GM04504 (cell line): ENCODE measurements at regions not wholly inside any gene's neighbourhood (a gene's known extent, or its start where the extent isn't known, plus 50 kb on each side); places are given as distances from the start of the nearest gene placed in this dataset.
A peak's percentile ranks its signal among the peaks of the same experiment; 100 is the strongest.
"Not testable (repeated sequence)": the region's sequence is repeated elsewhere in the genome, so short reads cannot be mapped to it uniquely, and the experiment has no call there.

ENCODE experiments used
- DNase-seq: peaks from one replicate; pipeline ENCODE4 v3.0.0-alpha.2; 2012; ENCODE audit warnings: low read depth

DNA sequence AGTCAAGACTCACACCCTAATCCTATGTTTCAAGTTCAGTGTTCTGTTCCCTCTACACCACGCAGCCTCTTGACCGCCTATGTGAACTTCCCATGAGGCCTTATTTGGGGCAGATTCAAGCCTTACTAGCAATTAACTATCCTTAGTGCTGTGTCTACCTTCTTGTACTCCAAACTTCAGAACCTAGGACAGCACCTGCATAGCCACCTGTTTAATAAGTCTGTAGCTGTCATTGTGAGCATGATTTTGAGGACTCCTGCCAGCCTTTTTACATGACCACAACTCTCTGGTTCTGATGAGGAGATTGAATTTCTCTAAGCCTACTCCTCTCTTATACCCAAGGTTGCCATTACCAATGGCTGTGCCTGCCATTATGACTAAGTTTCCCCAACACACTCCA lies 50.8 kb upstream of the PCSK1 start:
- DNase-seq: no peak

DNA sequence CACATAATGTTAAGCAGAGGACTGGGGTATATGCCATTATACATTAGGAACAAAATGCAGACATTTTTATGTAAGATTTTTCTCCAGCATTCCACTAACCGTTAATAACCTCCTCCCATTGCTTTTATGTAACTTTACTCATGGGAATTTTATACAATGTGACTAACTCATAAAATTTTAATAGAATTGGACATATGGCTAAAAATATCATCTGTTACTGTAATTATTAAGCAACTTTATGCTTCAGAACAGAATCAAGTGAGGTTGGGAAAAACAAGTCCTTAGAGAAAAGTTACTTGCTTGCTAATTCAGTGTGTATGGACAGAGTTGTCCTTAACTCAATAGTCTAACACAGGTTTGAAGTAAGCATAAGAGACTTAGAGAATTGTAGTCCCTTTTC lies 54.8 kb upstream of the PCSK1 start:
- DNase-seq: no peak

DNA sequence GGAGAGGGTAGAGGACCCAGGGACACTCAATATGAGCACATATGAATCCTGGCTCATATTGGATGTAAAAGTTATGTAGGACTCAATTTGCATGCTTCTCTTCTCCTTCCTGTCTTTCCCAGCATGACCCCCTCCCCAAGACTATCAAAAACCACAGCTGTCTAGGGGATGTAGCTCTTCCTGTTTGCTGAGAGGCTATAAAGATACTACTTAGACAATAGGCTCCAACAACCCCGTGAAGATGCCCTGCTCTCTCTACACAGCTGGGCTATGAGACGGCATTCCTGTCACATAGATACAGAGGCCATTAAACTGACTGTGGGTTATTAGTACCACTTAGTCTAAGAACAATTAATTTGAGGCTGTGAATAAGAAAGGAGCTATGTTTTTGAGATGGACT lies 56.5 kb upstream of the PCSK1 start:
- no peak for DNase-seq

DNA sequence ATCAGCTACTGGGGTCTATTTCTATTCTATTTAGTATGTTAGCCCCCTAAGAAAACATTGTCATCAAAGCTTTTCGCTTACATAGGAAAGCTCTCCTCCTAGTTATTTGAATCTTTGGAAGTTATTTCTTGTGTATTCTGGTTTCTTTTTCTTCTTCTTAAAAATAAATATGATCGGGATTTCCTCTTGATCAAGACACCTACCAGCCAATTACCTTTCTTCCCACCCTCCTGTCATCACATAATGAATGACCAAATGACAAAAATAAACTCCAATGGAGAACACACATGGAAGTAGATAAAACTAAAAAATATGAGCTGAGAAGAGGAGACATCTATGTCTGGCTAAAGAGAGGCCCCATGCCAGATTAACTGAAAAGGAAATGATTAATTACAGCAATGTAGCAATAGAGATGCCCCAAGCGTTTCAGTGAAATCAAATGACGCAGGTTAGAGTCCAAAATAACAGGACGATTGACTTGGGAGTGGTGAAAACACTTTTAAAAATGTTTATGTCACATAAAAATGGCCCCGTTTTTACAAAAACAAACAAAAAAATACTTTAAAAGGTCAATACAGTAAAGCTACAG lies 59.5 kb upstream of the PCSK1 start:
- no peak for DNase-seq

DNA sequence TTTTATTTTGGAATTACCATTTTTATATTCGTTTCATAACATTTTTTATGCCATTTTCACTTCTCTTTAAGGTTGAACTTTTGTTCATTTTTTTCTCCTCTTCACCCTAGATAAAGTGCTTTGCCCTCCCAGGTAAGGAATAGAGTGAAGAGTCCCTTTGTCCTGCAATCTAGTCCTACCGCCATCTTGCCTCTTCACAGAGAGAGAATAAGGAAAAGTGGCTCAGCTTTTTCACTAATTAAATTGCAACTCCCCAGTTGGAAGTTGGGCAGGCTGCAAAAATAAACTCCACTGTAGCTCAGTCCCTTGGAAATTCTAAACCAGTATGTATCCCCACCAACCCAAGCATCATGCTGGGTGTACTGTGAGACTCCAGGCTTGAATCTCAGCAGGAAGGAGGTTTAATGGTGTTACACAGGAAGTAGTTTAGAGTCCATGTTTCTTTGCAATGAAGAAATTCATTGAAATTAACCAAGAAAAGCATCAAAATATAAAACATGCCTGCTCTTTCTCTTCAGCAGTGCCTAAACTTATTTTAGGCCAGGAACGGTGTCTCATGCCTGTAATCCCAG lies 60.3 kb upstream of the PCSK1 start:
- no peak for DNase-seq

DNA sequence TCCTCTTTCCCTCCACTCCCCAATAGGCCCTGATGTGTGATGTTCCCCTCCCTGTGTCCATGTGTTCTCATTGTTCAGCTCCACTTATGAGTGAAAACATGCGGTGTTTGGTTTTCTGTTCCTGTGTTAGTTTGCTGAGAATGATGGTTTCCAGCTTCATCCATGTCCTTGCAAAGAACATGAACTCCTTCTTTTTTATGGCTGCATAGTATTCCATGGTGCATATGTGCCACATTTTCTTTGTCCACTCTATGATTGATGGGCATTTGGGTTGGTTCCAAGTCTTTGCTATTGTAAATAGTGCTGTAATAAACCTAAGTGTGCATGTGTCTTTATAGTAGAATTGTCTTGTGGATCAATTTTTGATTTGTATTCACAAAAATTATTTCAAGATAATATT lies 62.4 kb upstream of the PCSK1 start:
- not testable (repeated sequence) for DNase-seq

DNA sequence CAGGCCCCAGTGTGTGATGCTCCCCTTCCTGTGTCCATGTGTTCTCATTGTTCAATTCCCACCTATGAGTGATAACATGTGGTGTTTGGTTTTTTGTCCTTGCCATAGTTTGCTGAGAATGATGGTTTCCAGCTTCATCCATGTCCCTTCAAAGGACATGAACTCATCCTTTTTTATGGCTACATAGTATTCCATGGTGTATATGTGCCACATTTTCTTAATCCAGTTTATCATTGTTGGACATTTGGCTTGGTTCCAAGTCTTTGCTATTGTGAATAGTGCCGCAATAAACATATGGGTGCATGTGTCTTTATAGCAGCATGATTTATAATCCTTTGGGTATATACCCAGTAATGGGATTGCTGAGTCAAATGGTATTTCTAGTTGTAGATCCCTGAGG lies 64.0 kb upstream of the PCSK1 start:
- not testable (repeated sequence) for DNase-seq

DNA sequence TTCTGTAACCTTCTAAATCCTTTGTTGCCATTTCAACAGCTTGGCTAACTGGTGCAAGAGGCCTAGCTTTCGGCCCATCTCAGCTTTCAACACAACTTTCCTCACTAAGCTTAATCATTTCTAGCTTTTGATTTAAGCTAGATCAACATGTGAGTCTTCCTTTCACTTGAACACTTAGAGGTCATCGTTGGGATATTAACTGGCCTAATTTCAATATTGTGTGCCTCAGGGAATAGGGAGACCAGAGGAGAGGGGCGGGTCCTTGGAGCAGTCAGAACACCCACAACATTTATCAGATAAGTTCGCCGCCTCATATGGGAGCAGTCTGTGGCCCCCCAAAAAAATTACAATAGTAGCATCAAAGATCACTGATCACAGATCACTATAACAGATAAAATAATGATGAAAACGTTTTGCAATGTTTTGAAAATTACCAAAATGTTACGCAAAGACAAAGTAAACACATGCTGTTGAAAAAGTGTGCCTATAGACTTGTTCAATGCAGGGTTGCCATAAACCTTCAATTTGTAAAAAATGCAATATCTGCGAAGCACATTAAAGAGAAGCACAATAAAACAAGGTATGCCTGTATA lies 66.8 kb upstream of the PCSK1 start:
- DNase-seq: no peak

DNA sequence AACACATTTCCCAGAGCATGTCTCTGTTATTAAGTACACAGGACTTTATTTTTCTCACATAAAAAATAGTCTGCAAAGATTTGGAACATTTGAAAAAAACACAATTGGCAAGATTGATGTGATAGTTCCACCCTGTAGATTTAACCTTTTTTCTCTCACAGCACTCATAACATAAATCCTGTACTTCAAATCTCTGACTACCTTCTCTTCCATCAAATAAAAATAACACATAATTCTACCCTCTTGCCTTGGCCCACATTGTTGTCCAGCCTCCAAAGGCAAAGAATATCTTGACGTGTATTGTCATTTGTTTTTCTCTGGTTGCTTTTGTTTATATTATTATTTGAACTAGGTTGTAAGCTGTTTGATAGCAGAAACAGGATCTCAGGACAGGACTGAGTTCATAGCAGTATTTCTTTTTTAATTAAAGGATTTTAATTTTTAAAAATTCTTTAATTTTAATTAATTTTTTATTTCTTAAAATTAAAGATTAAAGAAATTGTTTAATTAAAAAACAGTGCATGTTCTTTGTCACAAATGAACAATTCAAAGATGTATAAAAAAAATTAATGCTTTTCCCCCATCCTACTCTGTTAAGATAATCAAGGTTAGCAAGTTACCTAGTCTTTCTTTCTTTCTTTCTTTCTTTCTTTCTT lies 69.1 kb upstream of the PCSK1 start:
- DNase-seq: no peak

DNA sequence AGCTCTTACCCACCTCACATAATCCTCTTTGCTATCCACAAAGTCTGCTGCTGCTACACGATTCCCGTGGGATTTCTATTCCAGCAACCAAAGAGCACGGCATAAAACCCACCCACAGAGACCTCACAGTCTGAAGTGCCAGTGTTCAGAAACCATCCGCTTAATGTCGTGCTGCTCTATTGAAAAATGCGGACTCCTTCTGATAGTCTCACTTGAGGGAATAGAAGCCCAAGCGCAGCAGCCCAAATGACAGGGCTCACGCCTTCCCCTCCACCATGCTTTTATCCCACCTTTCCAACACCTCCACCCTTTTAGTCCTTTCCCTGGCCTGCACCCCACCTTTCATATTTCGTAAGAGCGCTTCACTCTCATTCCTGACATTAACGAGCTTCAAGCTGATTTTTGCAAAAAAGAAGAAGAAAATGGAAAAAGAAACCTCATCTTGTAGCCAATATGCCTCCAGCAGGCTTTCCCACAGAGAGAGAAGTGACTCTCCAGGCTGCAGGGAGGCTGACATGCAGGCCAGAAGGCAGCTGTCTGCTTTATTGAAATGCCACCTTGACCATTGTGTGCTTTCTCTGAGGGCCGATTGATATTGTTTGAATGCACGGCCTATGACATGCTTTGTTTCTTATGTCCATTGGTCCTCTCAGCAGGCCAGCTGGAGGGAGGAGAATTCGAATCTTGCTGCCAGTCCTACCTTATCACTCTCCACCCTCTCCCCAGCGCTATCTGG lies 70.6 kb upstream of the PCSK1 start:
- DNase-seq: no peak

DNA sequence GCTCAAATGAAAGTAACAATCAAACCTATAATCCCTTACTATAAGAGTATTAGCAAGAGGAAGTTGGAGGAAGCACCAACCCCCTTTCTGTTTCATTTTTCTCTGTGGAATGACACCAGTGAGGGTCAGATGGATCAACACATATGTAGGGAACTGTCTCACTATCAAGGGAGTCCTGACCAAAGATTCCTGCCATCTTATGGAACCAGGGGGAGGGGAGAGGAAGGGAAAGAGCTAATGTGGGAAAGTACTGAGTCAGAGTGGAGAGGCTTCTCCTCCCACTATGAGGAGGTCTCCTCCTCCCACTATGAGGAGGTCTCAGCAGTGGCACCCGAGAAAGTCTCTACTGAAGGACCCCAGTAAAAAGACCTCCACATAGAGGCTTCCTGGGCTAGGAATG lies 73.3 kb upstream of the PCSK1 start:
- no peak for DNase-seq

DNA sequence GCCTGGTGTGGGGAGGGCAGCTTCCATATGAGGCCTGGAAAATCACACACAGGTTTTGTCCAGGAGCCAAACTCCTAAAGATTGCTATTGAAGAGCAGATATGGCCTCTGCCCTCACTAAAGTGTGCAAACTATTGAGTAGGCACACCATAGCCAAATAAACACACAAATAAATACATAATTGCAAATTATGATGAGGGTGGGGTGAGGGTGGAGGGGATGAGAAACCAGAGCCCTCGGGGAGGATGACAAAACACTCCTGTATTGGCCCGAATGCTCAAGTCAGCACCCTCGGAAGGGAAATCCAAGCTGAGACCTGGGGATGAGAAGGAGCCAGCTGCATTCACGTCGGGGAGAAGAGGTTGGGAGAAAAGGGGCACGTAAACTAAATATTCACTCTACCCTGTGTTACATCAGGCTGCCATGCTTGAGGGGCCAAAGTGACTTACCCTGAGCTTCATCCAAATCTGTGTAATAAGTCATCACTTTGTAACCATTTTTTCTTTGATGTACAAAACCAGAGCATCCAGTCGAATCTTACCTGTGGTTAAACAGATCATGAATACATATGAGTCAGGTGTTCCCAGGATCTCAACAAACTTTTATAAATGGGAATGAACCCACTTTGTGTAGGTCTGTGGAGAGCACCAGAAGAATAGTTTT lies 73.9 kb upstream of the PCSK1 start:
- no peak for DNase-seq

DNA sequence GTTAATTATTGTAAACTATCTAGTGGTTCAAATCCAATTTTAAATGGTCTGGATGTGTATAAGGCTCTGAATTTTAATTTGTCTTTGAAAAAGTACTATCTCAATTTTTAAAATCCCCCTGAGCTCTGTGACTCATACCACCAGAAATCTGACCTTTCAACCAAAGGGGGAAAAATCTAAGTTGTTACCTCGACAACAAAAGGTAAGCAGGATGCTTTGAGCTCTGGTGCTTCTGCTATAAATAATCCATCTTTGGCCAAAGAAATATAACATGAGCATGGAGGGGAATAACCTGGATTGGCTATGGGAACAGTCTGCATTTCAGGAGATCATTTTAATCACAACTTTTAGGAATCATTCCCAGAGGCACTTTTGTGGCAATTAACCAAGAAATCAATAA lies 76.3 kb upstream of the PCSK1 start:
- DNase-seq: no peak

DNA sequence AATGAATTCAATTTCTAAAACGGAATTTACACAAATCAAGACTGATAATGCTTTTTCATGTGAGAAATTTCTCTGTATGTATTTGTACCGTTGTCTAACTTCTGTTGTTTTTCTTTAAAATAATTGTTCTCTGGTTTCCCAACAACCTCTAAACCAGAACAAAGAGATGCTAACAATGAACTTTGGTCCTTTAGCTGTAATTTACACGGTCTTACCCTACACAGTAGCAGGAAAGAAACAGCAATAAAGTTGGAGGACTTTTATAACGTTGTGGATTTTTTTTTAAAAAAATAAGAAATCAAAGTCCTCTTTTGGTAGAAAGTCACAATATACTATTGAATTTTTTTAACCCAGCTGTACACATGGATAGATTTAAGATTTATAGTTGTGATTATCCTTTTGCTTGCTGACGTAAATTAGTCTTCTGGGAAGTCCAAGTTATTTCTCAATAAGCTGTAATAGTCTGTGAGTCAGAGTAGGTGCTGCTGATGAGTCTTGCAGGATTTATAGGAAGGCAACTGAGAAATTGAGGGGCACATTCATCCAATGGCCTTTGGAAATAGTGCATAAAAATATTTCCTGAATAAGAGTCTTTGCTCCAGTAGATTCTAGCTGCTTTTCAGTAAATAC lies 76.8 kb upstream of the PCSK1 start:
- peak; percentile 91 for DNase-seq

DNA sequence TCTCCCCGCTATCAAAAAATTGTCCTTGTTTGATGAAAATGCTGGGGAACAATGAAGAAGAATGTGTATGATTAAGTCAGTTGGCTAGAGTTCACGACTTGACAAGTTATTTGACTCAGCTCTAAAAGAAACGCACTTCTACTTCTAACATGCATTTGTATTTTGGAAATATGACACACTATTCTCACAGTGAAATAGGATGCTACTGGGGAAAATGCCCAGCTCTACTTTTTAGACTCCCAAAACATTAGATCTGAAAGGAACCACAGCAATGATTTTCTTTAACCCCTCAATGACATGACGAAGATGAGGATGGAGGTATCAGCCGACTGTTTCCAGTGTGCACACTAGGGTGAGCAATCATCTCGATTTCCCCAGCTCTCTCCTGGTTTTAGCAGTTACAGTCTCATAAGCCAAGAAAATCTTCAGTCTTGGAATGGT lies 83.6 kb upstream of the PCSK1 start:
- peak; percentile 39 for DNase-seq

DNA sequence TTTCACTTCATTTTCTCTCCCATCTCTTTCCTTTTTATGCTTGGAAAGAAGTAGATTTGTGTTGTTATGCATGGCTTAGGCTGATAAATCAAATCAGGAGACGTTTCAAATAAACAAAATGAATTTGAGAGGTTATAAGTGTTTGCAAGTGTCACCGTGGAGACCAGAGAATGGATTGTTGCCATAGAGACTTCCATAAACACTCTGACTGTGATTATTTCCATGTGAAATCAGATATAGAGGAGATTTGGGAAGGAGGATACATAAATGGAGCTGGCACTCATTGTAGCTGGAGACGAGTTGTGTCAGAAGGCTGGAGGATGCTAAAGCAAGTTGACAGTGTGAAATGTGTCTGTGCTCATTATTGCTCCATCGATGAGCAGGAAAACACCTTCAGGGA lies 84.2 kb upstream of the PCSK1 start:
- peak; percentile 41 for DNase-seq

DNA sequence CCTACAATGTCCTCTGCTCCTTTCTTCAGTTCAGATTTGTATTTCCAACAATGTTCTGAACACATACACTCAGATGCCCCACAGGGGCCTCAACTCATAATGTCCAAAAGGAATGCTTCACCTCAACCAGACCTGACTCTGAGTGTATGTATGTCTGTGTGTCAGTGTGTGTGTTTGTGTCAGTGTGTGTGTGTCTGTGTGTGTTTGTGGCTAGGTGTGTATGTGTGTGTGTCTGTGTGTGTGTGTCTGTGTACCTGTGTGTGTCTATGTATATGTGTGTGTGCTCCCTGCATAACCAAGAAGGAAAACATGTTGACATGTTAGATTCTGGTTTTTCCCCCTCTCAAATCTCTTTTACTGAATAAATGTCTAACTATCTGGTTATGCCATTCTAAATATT lies 87.3 kb upstream of the PCSK1 start:
- no peak for DNase-seq

DNA sequence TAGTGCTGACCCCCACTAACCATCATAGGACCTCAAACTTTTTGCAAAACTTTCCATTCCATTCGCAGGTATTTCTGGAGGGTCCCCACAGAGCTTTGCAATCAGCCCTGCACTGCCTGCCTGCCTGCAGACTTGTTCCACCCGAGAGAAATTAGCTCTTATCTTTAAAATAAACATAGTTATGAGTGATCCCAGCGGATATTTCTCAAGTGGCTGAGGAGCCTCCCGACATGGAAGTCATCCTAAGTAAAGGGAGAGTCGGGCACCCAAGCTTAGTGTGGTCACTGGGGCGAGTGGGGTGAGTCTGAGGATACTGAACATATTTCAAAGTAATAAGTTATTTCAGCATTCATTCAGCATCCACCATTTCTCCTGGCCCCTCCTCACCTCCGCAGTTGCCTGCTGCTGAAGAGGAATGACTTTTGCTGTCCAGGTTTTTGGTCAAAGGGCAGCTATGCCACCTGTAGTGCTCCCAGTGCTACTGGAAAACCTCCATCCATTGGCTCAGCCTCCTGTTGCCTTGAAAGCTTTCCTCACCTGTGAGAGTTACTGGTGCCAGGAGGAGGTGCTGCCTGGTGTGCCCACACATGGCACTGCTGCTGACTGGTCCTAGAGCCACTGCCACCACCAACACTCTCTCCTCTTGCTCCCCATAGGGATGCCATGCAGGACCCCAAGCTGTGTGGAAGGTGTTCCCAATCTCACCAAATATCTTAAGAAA lies 89.7 kb upstream of the PCSK1 start:
- DNase-seq: no peak

DNA sequence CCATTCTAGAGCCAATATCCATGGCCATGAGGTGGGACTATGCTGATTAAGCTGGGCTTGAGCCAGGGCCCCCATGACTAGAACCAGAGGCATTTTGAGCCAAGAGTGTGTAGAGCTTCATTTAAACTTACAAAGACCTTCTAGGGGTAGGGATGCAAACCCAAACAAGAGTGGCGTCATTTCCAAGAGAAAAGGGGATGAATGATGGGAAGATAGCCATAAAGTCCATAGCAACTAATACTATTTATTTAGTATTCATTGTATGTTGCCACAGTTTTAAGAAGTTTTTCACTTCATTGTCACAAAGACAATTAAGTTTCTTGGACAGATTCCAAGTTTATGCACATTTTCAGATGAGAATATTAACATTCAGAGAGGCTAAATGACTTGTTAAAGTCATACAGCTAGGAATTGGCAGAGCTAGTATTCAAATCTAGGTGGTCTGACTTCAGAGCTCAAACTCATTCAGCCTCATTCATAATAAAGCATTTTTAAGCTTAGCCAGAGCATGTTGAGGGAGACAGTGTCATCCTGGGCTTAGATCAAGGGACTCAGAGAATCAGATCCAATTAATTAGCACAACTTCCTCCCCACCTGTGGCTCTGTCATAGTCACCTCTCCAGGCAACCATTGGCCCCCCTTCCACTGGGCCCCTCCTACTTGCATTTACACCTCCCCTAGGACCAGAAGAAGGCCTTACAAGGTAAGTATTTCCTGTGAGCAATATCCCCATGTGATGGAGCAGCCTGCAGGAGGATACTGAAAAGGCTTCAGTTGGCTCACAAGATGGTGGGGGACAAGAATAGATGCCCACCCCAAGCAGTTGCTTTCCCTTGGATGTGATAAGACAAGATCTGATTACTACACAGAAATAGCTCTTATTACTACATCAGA lies 95.0 kb upstream of the PCSK1 start:
- no peak for DNase-seq

DNA sequence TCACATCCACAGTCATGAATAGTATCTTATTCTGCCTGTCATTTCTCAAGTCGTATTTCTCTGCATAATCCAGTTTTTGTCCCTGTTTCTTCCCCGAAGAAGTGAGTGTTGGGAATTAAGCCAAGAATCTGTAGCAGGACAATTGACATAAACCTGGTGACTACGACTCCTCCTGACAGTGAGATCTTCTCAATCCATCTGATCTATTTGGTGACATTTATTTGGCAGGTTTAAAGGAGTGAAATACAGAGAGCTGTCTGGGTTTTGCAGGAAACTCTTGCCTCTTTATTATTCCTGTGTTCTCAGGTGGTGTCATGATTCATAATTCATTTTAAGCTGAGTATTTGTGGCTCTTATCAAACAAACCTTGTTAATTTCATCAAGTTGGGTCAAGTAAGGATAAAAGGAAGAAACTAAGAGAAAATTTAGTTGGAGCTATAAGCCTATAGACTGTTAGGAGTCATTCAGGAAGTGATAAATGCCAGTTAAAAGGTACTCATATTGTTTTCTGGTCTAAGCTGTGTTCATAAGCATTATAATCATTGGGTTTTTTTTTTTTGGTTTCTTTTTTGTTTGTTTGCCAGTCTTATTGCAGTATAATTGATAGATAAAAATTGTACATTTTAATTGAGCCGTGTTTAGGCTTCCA lies 95.9 kb upstream of the PCSK1 start:
- DNase-seq: no peak
